HEK293 (cell line): ENCODE measurements at regions not wholly inside any gene's neighbourhood (a gene's known extent, or its start where the extent isn't known, plus 50 kb on each side); places are given as distances from the start of the nearest gene placed in this dataset.

Experiments used
- CTCF ChIA-PET: fragments of 350-600 bp; formaldehyde crosslinking; extraction: SDS; loops from one replicate; lab custom pipeline; 2021; ENCODE audit warnings: antibody characterized with exemption; lab: Yijun Ruan, JAX
- POLR2A ChIA-PET: fragments of 300-600 bp; formaldehyde crosslinking; extraction: SDS; loops from one replicate; lab custom pipeline; 2020; ENCODE audit warnings: antibody characterized with exemption, inconsistent platforms; lab: Yijun Ruan, JAX
- H3K27ac ChIP-seq: fragments of 200-500 bp; sonication (Bioruptor generic); 2 replicates; pipeline ENCODE4 v1.5.1; 2014; ENCODE audit warnings: low read depth, low read length, control low read depth, inconsistent platforms; ENCODE audit errors: extremely low read depth
- H3K36me3 ChIP-seq, 2 experiments: fragments of 200-500 bp in 1 of 2; sonication (Bioruptor generic) in 1 of 2; 1 replicate in 1 of 2; 2 replicates in 1 of 2; pipeline ENCODE4 v1.5.1; 2014 to 2017; ENCODE audit warnings: inconsistent platforms in 2 of 2, low read length in 2 of 2; ENCODE audit not compliant: control insufficient read depth in 2 of 2, insufficient read depth in 1 of 2
- H3K4me1 ChIP-seq: fragments of 200-500 bp; sonication (Bioruptor generic); 2 replicates; pipeline ENCODE4 v1.5.1; 2014; ENCODE audit warnings: mild to moderate bottlenecking, low read length, inconsistent platforms; ENCODE audit not compliant: control insufficient read depth, insufficient read depth
- H3K4me3 ChIP-seq: 2 replicates; pipeline ENCODE4 v1.5.1; 2011; ENCODE audit warnings: low read depth, mild to moderate bottlenecking, control low read depth, low read length, moderate library complexity
- H3K9me3 ChIP-seq: fragments of 200-500 bp; sonication (Bioruptor generic); 2 replicates; pipeline ENCODE4 v1.5.1; 2014; ENCODE audit warnings: low read depth, low read length, inconsistent platforms; ENCODE audit not compliant: control insufficient read depth, insufficient read depth
- GLI2 ChIP-seq: fragments of 450-650 bp; formaldehyde crosslinking; IDR thresholded peaks from 2 replicates; pipeline ENCODE4; 2017; ENCODE audit warnings: missing biosample characterization, missing genetic modification characterization, low read depth, borderline replicate concordance
- HOXD13 ChIP-seq: sonication (generic); formaldehyde crosslinking; IDR thresholded peaks from 2 replicates; pipeline ENCODE4 v1.8.0; 2022; ENCODE audit warnings: missing genetic modification reagents, borderline replicate concordance
- KLF10 ChIP-seq: fragments of 450-650 bp; IDR thresholded peaks from 2 replicates; pipeline ENCODE4 v1.5.1; 2018; ENCODE audit warnings: missing biosample characterization, mild to moderate bottlenecking, missing genetic modification characterization
- MEIS1 ChIP-seq: sonication (generic); formaldehyde crosslinking; IDR thresholded peaks from 2 replicates; pipeline ENCODE4 v1.8.1; 2022; ENCODE audit warnings: missing genetic modification reagents, mild to moderate bottlenecking, borderline replicate concordance
- SCRT1 ChIP-seq: fragments of 450-650 bp; formaldehyde crosslinking; IDR thresholded peaks from 2 replicates; pipeline ENCODE4 v1.5.1; 2016; ENCODE audit warnings: missing biosample characterization, missing genetic modification characterization, borderline replicate concordance
- SP7 ChIP-seq: fragments of 450-650 bp; formaldehyde crosslinking; IDR thresholded peaks from 2 replicates; pipeline ENCODE4 v1.5.1; 2016; ENCODE audit warnings: missing biosample characterization, missing genetic modification characterization
- YY2 ChIP-seq: fragments of 450-650 bp; formaldehyde crosslinking; IDR thresholded peaks from 2 replicates; pipeline ENCODE4 v1.5.1; 2016; ENCODE audit warnings: missing biosample characterization, missing genetic modification characterization
- ZBTB7A ChIP-seq: fragments of 450-650 bp; formaldehyde crosslinking; IDR thresholded peaks from 2 replicates; pipeline ENCODE4 v1.5.1; 2016; ENCODE audit warnings: low read depth, missing biosample characterization, missing genetic modification characterization
- ZIC2 ChIP-seq: fragments of 450-650 bp; formaldehyde crosslinking; IDR thresholded peaks from 2 replicates; pipeline ENCODE4 v1.5.1; 2016; ENCODE audit warnings: missing biosample characterization, missing genetic modification characterization
- ZNF2 ChIP-seq: fragments of 450-650 bp; formaldehyde crosslinking; IDR thresholded peaks from 2 replicates; pipeline ENCODE4 v1.5.1; 2016; ENCODE audit warnings: missing biosample characterization, missing genetic modification characterization
- ZNF23 ChIP-seq: fragments of 450-650 bp; formaldehyde crosslinking; IDR thresholded peaks from 2 replicates; pipeline ENCODE4 v1.5.1; 2016; ENCODE audit warnings: missing biosample characterization, missing genetic modification characterization, borderline replicate concordance
- ZNF514 ChIP-seq: fragments of 450-650 bp; formaldehyde crosslinking; IDR thresholded peaks from 2 replicates; pipeline ENCODE4 v1.5.1; 2016; ENCODE audit warnings: missing biosample characterization, missing genetic modification characterization
- ZNF529 ChIP-seq: fragments of 450-650 bp; formaldehyde crosslinking; IDR thresholded peaks from 2 replicates; pipeline ENCODE4 v1.5.1; 2017; ENCODE audit warnings: missing genetic modification characterization, missing biosample characterization; ENCODE audit not compliant: insufficient replicate concordance
- ZNF530 ChIP-seq: fragments of 450-650 bp; formaldehyde crosslinking; IDR thresholded peaks from 2 replicates; pipeline ENCODE4 v1.5.1; 2016; ENCODE audit warnings: low read depth, missing biosample characterization, missing genetic modification characterization
- ZNF561 ChIP-seq: fragments of 450-650 bp; IDR thresholded peaks from 2 replicates; pipeline ENCODE4 v1.5.1; 2018; ENCODE audit warnings: missing biosample characterization, missing genetic modification characterization, borderline replicate concordance
- ZNF585B ChIP-seq: fragments of 450-650 bp; formaldehyde crosslinking; IDR thresholded peaks from 2 replicates; pipeline ENCODE4 v1.5.1; 2016; ENCODE audit warnings: missing biosample characterization, missing genetic modification characterization
- ZNF626 ChIP-seq: fragments of 450-650 bp; sonication (Bioruptor Pico); formaldehyde crosslinking; IDR thresholded peaks from 2 replicates; pipeline ENCODE4 v1.5.1; 2018; ENCODE audit warnings: missing biosample characterization, missing genetic modification characterization, inconsistent platforms
- ZNF837 ChIP-seq: fragments of 450-650 bp; formaldehyde crosslinking; IDR thresholded peaks from 2 replicates; pipeline ENCODE4 v1.5.1; 2016; ENCODE audit warnings: missing biosample characterization, missing genetic modification characterization
- TF ChIP-seq, protein P1 (sequence below): fragments of 450-650 bp; formaldehyde crosslinking; IDR thresholded peaks from 2 replicates; pipeline ENCODE4 v1.5.1; 2016; ENCODE audit warnings: missing biosample characterization, missing genetic modification characterization
- TF ChIP-seq, protein P2 (sequence below): fragments of 450-650 bp; formaldehyde crosslinking; IDR thresholded peaks from 2 replicates; pipeline ENCODE4 v1.5.1; 2016; ENCODE audit warnings: missing biosample characterization, missing genetic modification characterization
- TF ChIP-seq, protein P3 (sequence below): fragments of 450-650 bp; formaldehyde crosslinking; IDR thresholded peaks from 2 replicates; pipeline ENCODE4 v1.5.1; 2016; ENCODE audit warnings: missing biosample characterization, missing genetic modification characterization
- TF ChIP-seq, protein P4 (sequence below): fragments of 450-650 bp; formaldehyde crosslinking; IDR thresholded peaks from 2 replicates; pipeline ENCODE4 v1.5.1; 2017; ENCODE audit warnings: missing biosample characterization, missing genetic modification characterization

DNA sequence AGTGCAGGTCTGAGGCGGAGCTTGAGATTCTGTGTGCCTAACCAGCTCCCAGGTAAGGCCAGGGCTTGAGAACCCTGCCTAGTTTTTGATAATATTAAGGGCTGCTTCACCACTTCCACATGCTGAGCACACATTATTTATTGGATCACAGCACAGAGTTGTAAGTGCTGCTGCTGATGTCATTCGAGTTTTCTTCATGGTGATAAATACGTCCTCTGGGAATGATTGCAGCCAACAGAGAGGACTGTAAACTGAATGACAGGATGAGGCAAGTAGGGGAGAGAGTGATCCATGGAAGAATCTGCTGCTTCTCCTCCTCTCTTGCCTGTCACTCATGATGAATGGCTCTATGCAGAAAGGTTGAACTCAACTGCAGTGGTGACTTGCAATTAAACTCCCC is 77.9 kb upstream of the VPS13A start (continued):
- TF ChIP-seq, protein P1, sequence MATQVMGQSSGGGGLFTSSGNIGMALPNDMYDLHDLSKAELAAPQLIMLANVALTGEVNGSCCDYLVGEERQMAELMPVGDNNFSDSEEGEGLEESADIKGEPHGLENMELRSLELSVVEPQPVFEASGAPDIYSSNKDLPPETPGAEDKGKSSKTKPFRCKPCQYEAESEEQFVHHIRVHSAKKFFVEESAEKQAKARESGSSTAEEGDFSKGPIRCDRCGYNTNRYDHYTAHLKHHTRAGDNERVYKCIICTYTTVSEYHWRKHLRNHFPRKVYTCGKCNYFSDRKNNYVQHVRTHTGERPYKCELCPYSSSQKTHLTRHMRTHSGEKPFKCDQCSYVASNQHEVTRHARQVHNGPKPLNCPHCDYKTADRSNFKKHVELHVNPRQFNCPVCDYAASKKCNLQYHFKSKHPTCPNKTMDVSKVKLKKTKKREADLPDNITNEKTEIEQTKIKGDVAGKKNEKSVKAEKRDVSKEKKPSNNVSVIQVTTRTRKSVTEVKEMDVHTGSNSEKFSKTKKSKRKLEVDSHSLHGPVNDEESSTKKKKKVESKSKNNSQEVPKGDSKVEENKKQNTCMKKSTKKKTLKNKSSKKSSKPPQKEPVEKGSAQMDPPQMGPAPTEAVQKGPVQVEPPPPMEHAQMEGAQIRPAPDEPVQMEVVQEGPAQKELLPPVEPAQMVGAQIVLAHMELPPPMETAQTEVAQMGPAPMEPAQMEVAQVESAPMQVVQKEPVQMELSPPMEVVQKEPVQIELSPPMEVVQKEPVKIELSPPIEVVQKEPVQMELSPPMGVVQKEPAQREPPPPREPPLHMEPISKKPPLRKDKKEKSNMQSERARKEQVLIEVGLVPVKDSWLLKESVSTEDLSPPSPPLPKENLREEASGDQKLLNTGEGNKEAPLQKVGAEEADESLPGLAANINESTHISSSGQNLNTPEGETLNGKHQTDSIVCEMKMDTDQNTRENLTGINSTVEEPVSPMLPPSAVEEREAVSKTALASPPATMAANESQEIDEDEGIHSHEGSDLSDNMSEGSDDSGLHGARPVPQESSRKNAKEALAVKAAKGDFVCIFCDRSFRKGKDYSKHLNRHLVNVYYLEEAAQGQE (tag by site-specific recombination) = no peak
- TF ChIP-seq MEIS1 (CRISPR knock-in tag) (no peak), ZNF561 (tag by site-specific recombination) (peak; percentile 82; the same call in 1 of the 2 replicates), ZNF585B (tag by site-specific recombination) (no peak), ZNF626 (tag by site-specific recombination) (no peak), SP7 (peak; percentile 98), GLI2 (tag by site-specific recombination) (peak; percentile 77; the same call in 1 of the 2 replicates), YY2 (no peak), SCRT1 (tag by site-specific recombination) (no peak), KLF10 (tag by site-specific recombination) (peak; percentile 69), ZNF23 (no peak), ZNF2 (tag by site-specific recombination) (peak; percentile 54; the same call in 1 of the 2 replicates), ZNF529 (tag by site-specific recombination) (no peak), ZBTB7A (no peak), ZNF837 (tag by site-specific recombination) (no peak), ZNF514 (no peak)
- TF ChIP-seq, protein P2, sequence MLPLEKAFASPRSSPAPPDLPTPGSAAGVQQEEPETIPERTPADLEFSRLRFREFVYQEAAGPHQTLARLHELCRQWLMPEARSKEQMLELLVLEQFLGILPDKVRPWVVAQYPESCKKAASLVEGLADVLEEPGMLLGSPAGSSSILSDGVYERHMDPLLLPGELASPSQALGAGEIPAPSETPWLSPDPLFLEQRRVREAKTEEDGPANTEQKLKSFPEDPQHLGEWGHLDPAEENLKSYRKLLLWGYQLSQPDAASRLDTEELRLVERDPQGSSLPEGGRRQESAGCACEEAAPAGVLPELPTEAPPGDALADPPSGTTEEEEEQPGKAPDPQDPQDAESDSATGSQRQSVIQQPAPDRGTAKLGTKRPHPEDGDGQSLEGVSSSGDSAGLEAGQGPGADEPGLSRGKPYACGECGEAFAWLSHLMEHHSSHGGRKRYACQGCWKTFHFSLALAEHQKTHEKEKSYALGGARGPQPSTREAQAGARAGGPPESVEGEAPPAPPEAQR (tag by site-specific recombination) = no peak
- TF ChIP-seq, protein P3, sequence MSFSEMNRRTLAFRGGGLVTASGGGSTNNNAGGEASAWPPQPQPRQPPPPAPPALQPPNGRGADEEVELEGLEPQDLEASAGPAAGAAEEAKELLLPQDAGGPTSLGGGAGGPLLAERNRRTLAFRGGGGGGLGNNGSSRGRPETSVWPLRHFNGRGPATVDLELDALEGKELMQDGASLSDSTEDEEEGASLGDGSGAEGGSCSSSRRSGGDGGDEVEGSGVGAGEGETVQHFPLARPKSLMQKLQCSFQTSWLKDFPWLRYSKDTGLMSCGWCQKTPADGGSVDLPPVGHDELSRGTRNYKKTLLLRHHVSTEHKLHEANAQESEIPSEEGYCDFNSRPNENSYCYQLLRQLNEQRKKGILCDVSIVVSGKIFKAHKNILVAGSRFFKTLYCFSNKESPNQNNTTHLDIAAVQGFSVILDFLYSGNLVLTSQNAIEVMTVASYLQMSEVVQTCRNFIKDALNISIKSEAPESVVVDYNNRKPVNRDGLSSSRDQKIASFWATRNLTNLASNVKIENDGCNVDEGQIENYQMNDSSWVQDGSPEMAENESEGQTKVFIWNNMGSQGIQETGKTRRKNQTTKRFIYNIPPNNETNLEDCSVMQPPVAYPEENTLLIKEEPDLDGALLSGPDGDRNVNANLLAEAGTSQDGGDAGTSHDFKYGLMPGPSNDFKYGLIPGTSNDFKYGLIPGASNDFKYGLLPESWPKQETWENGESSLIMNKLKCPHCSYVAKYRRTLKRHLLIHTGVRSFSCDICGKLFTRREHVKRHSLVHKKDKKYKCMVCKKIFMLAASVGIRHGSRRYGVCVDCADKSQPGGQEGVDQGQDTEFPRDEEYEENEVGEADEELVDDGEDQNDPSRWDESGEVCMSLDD = no peak
- TF ChIP-seq, protein P4, sequence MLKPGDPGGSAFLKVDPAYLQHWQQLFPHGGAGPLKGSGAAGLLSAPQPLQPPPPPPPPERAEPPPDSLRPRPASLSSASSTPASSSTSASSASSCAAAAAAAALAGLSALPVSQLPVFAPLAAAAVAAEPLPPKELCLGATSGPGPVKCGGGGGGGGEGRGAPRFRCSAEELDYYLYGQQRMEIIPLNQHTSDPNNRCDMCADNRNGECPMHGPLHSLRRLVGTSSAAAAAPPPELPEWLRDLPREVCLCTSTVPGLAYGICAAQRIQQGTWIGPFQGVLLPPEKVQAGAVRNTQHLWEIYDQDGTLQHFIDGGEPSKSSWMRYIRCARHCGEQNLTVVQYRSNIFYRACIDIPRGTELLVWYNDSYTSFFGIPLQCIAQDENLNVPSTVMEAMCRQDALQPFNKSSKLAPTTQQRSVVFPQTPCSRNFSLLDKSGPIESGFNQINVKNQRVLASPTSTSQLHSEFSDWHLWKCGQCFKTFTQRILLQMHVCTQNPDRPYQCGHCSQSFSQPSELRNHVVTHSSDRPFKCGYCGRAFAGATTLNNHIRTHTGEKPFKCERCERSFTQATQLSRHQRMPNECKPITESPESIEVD (tag by site-specific recombination) = peak; percentile 98

DNA sequence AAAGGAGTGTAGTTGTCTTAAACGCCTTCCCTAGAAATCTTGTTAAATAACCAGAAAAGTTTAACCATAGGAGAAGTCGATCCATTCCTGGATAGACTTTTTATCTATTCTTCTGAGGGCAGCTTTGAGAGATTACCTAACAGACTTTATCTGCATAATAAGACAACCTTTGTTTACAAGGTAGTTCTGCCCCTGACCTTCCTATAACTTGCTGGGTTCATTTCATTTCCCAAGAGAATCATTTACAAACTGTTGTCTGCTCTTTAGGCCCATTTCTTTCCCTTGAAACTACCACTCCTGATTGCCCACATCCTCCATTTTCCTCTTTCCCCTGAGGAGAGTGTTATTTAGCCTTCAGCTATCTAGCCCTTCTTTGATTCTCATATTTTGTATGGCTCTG is 65.9 kb upstream of the VPS13A start:
- CTCF ChIA-PET = no interaction called here
- Histone ChIP-seq H3K27ac (no peak overlapping the region), H3K4me1 (no peaks in the 10 kb centered on the region), H3K36me3 (no peaks in the 10 kb centered on the region), H3K4me3 (no peak overlapping the region), H3K9me3 (no peaks in the 10 kb centered on the region)
- TF ChIP-seq ZIC2 (tag by site-specific recombination) = no peak
- TF ChIP-seq HOXD13 (CRISPR knock-in tag) = no peak
- TF ChIP-seq ZNF530 (tag by site-specific recombination) = peak; percentile 93
- POLR2A ChIA-PET = no interaction called here
